ENCODE measurements at regions not wholly inside any gene's neighbourhood (a gene's known extent, or its start where the extent isn't known, plus 50 kb on each side); places are given as distances from the start of the nearest gene placed in this dataset.

GRCh38 chr4:42234817-42235216 is 82.4 kb upstream of the BEND4 start:
- TF ChIP-seq POLR2A (IDR thresholded peaks at IDR 0.05) = no peak
- no peak for TF ChIP-seq CTCF (IDR thresholded peaks at IDR 0.05)
